Central memory CD4-positive, alpha-beta T cell (primary cell): ENCODE measurements at regions not wholly inside any gene's neighbourhood (a gene's known extent, or its start where the extent isn't known, plus 50 kb on each side); places are given as distances from the start of the nearest gene placed in this dataset.
"Not testable (repeated sequence)": the region's sequence is repeated elsewhere in the genome, so short reads cannot be mapped to it uniquely, and the experiment has no call there.

ENCODE experiments used
- DNase-seq: peaks from one replicate; pipeline ENCODE4 v3.0.0; 2022

- DNase-seq: no peak
Measured at GRCh38 chrX:151042842-151043241, 59.7 kb downstream of the HMGB3 start.

DNA sequence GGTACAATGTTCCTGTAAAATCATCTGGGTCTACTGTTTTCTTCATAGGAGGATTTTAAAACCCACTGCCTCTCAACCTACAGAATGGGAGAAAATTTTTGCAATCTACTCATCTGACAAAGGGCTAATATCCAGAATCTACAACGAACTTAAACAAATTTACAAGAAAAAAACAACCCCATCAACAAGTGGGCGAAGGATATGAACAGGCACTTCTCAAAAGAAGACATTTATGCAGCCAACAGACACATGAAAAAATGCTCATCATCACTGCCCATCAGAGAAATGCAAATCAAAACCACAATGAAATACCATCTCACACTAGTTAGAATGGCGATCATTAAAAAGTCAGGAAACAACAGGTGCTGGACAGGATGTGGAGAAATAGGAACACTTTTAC, 83.2 kb downstream of the HMGB3 start:
- not testable (repeated sequence) for DNase-seq

GRCh38 chrX:151073767-151074166, 90.6 kb downstream of the HMGB3 start:
- DNase-seq: no peak

- DNase-seq: no peak
Measured at GRCh38 chrX:151081016-151081415, 95.4 kb upstream of the GPR50 start.

GRCh38 chrX:151082077-151082948, 94.1 kb upstream of the GPR50 start:
- DNase-seq: peak; percentile 31

GRCh38 chrX:151084454-151084853, 91.9 kb upstream of the GPR50 start:
- no peak for DNase-seq

- no peak for DNase-seq
Measured at GRCh38 chrX:151085207-151085606, 91.2 kb upstream of the GPR50 start.

- DNase-seq: no peak
Measured at GRCh38 chrX:151088221-151088620, 88.2 kb upstream of the GPR50 start.

GRCh38 chrX:151099001-151099400, 77.4 kb upstream of the GPR50 start:
- no peak for DNase-seq

DNA sequence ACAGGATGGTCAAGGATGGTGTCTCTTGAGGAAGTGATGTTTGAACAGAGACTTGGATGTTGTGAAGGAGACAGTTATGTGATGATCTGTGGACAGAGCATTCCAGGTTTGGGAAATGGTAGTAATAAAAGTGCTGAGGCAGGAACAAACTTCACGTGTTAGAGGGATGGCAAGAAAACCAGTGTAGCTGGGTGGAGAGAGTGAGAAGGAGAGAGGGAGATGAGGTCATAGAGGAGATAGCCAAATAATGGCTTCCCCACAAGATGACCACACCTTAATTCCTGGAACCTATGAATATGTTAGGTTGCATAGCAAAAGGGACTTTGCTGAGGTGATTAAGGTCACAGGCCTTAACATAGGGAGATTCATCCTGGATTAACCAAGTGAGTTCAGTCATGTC, 75.6 kb upstream of the GPR50 start:
- no peak for DNase-seq

DNA sequence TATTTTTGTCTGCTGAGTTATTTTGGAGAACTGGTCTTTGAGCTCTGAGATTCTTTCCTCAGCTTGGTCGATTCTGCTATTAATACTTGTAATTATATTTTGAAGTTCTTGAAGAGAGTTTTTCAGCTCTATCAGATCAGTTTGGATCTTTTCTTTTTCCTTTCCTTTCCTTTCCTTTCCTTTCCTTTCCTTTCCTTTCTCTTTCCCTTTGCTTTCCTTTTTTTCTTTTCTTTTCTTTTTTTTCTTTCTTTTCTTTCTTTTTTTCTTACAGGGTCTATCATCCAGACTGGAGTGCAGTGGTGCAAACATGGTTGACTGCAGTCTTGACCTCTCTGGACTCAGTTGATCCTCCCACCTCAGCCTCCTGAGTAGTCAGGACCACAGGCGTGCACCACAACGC, 63.2 kb upstream of the GPR50 start:
- not testable (repeated sequence) for DNase-seq
